Nucleus accumbens (tissue), 56 donors: ENCODE measurements at regions not wholly inside any gene's neighbourhood (a gene's known extent, or its start where the extent isn't known, plus 50 kb on each side); places are given as distances from the start of the nearest gene placed in this dataset.

Experiments used
- DNase-seq, 56 donors: peaks; one replicate each; lab custom pipeline; 2025; lab: John Stamatoyannopoulos, UW

DNA sequence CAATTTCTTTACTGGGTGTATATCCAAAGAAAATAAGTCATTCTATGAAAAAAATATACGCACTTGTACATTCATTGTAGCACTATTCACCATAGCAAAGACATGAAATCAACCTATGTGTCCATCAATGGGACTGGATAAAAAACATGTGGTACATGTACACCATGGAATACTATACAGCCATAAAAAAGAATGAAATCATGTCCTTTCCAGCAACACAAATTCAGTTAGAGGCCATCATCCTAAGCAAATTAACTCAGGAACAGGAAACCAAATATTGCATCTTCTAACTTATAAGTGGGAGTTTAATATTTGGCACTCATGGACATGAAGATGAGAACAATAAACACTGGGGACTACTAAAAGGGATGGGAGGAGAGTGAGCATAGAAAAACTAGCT, 325.7 kb downstream of the TGFB2 start:
- DNase-seq = no peak

- no peak for DNase-seq
Observed at GRCh38 chr1:218671573-218671972, 326.4 kb downstream of the TGFB2 start.

GRCh38 chr1:218673170-218673569, 328.0 kb downstream of the TGFB2 start:
- no peak for DNase-seq

DNA sequence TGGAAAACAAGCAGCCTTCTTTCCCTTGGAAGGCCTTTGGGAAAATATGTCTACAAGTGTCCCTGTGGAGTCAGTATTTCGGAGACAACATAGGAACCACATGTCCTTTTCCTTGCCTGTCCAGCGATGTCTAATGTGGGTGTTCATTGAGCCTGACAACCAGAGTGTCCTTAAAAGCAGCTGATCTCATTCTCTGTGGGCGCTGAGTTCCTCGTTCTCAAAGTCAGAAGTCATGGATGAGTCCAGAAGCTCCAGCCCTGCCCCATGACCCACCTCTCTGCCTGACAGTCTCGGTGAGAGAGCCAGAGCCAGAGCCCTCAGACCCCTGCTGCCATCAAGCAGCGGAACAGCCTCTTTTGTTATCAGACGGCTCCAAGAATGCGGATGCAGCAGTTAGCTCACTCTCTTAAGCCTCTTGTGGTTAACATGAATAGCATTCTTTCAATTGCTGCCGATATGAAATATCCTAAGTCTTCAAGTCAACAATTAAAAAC, 329.2 kb downstream of the TGFB2 start:
- DNase-seq = no peak

- DNase-seq = no peak
Observed at GRCh38 chr1:218677026-218677425, 331.9 kb downstream of the TGFB2 start.

GRCh38 chr1:218679391-218679790, 334.3 kb downstream of the TGFB2 start:
- no peak for DNase-seq

DNA sequence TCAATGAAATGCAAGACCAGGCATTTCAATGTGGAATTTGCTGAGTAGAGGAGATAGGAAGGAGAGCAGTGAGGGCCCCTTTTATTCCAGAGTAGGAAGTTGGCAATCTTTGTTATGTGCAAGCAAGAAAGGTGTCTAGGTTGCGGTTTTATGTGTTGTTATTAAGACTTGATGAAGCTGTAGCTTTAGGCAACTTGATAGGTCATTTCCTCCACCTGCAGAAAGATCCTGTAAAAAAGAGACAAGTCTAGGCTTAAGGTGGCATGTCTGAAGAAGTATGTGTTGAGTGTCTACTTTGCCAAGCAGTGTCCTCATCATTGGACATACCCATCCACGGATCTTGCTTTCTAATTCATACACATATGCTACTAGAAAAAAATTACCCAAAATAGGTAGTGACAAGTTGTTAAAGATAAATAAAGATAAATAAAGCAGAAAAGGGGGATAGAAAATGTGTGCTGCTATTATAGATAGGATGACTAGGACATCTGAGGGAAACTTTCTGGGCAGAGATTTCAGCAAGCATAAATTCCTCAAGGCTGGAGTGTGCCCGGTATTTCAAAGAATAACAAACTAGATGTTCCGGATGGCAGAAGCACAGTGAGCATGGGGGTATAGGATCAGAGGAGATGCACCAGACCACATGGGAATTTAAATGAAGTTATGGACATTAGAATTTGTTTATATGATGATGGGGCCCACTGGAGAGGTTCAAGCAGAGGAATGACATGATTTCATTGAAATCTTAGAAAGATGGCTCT, 335.0 kb downstream of the TGFB2 start:
- DNase-seq = no peak

- DNase-seq = no peak
Observed at GRCh38 chr1:218683242-218683641, 338.1 kb downstream of the TGFB2 start.

GRCh38 chr1:218686258-218686657, 341.1 kb downstream of the TGFB2 start:
- no peak for DNase-seq

- no peak for DNase-seq
Observed at GRCh38 chr1:218686761-218687160, 341.6 kb downstream of the TGFB2 start.

- DNase-seq = no peak
Observed at GRCh38 chr1:218692808-218693207, 347.7 kb downstream of the TGFB2 start.

DNA sequence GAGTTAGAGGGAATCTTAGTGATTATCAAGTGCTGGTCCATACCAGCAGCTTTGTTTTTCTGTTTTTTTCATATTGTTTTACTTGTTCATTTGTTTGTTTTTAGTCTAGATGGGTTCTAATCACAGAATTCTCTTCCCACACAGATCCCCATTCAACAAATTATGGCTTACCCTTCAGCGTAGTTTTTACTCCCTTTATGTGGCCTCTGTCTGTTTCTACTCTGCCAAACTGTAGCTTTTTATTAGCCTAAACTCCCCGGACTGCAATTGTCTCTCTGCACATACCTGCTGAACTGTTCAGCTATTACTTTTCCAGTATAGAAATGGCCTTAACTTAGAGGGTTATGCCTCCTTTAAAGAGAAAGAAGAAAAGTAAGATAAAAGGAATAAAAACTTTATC, 348.5 kb downstream of the TGFB2 start:
- no peak for DNase-seq

DNA sequence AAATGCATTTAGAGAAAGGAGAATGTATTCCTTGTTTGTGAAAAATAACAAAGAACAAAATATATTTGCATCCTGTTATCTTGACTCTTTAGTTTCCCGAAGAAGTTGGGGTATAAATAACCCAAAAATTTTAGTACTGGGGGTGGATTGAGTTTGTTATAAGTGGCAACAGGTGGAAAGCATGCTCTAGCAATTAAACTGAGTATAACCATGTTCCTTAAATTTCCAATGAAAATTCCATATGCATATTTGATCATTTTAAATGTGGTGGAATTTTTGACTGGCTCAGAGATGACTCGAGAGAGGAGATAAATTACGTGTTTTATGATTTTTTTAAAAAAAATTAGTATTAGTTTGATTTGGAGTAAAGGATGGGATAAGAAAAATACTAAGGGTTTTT, 348.9 kb downstream of the TGFB2 start:
- no peak for DNase-seq

DNA sequence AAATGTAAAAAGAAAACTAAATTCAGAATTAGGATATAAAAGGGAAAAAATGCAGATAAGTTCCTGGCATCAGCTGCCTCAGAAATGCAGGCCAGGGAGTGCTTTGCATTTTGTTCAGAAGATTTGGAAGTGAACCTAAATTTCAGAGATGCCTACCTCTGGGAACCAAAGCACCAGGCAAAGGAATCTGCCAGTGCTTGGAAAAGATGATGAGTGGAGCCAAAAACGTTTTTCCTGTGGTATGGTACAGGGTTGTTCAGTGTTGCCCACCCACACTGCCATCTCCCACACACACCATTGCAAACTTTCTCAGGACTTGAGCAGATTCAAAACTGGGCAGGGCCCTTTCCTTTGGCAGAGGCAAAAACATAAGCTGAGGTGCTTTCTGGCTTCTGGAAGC, 349.5 kb downstream of the TGFB2 start:
- DNase-seq = no peak

- no peak for DNase-seq
Observed at GRCh38 chr1:218695525-218695924, 350.4 kb downstream of the TGFB2 start.

DNA sequence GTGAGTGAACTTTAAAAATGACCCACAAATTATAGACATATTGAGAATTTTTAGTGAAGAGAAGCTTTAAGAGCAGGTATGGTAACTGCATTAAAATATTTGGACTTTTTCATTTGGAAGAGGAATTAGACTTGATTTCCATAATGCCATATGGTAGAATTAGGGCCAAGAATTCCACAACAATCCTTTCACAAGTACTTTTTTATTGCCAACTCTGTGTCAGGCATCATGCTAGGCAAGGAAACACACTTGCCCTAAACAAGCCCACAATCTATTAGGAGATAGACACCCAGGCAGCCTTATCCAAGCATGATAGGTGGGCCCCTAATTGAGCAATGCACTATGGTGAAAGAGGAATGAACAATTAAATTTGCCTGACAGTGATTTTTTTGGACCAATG, 353.0 kb downstream of the TGFB2 start:
- DNase-seq = no peak

- DNase-seq = no peak
Observed at GRCh38 chr1:218699421-218699820, 354.3 kb downstream of the TGFB2 start.

- no peak for DNase-seq
Observed at GRCh38 chr1:218699865-218700264, 354.7 kb downstream of the TGFB2 start.

DNA sequence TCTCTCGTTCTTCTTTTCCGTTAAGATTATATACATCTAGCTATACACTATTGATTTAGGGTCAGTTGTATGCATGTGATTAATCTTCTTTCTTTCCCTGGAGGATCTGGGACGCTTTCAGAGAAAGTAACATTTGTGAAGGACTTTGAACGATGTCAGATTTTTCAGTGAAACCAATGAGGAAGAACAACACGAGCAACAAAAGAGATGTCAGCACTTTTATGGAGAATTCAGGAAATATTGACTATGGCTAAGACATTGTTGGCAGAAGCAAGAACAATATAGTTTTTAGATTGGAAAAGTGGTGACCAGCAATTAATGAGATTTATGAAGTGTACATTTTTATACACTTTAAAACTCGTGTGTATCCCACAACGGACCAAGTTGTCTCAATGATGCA, 355.5 kb downstream of the TGFB2 start:
- DNase-seq = no peak

- DNase-seq = no peak
Observed at GRCh38 chr1:218701131-218701530, 356.0 kb downstream of the TGFB2 start.

DNA sequence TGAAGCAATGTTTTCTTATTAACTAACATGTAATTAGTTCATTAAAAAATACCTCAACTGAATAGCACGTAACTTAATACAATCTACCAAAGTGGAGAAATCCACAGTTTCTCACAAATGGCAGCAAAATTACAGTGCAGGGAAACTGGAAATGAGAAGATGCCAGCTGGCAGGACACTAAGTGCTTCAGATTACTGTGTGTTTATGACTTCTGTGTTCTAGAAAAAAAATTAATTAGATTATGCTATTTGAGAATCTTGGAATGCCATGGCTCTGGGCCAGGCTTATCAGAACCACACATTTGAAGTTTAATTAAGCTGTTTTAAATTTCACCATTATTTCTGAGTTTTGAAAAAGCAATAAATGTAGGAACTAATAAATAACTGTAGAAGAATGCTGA, 357.6 kb downstream of the TGFB2 start:
- no peak for DNase-seq

- DNase-seq = no peak
Observed at GRCh38 chr1:218703836-218704235, 358.7 kb downstream of the TGFB2 start.

DNA sequence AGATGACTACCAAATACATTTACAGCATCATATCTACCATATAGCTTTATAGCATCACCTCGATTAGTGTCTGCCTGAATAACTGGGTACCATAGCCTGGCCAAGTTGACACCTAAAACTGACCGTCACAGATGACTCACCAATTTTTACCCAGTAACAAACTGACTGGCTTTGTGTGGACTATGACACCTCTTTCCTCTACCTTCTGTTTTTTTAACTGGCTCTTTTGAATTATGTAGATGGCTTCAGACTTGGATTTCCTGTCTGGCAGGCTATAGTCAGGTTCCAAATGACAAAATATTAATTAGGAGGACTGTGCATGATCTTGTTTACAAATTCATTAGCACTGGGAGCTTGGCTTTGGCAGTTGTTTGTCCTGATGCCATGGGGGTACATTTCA, 360.3 kb downstream of the TGFB2 start:
- no peak for DNase-seq
